ENCODE measurements at regions not wholly inside any gene's neighbourhood (a gene's known extent, or its start where the extent isn't known, plus 50 kb on each side); places are given as distances from the start of the nearest gene placed in this dataset.

DNA sequence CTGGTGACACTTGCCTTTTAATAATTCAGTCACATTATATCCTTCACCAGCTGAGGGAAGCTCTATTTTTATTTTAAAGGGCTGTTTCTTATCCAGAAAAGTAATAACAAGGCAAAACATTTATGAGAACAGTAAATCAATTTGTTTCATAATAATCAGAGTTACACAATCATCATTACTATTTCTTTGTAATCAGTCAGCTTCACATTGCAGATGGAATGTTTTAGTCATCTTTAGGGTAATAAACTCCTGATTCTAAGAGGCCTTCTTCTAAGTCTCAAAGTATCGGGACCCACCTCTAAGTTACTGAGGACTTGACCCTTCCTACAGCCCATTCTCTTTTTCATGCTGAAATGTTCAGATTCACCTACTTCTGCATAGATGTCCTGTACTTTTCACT, 298.3 kb upstream of the TGFBR2 start:
- TF ChIP-seq JUNB (IDR thresholded peaks at IDR 0.05; ENCODE audit: unreplicated experiment), result no peak
- no peak for TF ChIP-seq EZH2 (IDR thresholded peaks at IDR 0.05; ENCODE audit: low read depth, unreplicated experiment)
- no peak for TF ChIP-seq ZNF331 (CRISPR knock-in tag; IDR thresholded peaks at IDR 0.05; ENCODE audit: low read depth)
- no peak for TF ChIP-seq POLR2AphosphoS5 (IDR thresholded peaks at IDR 0.05; ENCODE audit: low read depth)
- TF ChIP-seq EZH2phosphoT487 (IDR thresholded peaks at IDR 0.05; ENCODE audit: unreplicated experiment), result no peak
- TF ChIP-seq, protein P1, sequence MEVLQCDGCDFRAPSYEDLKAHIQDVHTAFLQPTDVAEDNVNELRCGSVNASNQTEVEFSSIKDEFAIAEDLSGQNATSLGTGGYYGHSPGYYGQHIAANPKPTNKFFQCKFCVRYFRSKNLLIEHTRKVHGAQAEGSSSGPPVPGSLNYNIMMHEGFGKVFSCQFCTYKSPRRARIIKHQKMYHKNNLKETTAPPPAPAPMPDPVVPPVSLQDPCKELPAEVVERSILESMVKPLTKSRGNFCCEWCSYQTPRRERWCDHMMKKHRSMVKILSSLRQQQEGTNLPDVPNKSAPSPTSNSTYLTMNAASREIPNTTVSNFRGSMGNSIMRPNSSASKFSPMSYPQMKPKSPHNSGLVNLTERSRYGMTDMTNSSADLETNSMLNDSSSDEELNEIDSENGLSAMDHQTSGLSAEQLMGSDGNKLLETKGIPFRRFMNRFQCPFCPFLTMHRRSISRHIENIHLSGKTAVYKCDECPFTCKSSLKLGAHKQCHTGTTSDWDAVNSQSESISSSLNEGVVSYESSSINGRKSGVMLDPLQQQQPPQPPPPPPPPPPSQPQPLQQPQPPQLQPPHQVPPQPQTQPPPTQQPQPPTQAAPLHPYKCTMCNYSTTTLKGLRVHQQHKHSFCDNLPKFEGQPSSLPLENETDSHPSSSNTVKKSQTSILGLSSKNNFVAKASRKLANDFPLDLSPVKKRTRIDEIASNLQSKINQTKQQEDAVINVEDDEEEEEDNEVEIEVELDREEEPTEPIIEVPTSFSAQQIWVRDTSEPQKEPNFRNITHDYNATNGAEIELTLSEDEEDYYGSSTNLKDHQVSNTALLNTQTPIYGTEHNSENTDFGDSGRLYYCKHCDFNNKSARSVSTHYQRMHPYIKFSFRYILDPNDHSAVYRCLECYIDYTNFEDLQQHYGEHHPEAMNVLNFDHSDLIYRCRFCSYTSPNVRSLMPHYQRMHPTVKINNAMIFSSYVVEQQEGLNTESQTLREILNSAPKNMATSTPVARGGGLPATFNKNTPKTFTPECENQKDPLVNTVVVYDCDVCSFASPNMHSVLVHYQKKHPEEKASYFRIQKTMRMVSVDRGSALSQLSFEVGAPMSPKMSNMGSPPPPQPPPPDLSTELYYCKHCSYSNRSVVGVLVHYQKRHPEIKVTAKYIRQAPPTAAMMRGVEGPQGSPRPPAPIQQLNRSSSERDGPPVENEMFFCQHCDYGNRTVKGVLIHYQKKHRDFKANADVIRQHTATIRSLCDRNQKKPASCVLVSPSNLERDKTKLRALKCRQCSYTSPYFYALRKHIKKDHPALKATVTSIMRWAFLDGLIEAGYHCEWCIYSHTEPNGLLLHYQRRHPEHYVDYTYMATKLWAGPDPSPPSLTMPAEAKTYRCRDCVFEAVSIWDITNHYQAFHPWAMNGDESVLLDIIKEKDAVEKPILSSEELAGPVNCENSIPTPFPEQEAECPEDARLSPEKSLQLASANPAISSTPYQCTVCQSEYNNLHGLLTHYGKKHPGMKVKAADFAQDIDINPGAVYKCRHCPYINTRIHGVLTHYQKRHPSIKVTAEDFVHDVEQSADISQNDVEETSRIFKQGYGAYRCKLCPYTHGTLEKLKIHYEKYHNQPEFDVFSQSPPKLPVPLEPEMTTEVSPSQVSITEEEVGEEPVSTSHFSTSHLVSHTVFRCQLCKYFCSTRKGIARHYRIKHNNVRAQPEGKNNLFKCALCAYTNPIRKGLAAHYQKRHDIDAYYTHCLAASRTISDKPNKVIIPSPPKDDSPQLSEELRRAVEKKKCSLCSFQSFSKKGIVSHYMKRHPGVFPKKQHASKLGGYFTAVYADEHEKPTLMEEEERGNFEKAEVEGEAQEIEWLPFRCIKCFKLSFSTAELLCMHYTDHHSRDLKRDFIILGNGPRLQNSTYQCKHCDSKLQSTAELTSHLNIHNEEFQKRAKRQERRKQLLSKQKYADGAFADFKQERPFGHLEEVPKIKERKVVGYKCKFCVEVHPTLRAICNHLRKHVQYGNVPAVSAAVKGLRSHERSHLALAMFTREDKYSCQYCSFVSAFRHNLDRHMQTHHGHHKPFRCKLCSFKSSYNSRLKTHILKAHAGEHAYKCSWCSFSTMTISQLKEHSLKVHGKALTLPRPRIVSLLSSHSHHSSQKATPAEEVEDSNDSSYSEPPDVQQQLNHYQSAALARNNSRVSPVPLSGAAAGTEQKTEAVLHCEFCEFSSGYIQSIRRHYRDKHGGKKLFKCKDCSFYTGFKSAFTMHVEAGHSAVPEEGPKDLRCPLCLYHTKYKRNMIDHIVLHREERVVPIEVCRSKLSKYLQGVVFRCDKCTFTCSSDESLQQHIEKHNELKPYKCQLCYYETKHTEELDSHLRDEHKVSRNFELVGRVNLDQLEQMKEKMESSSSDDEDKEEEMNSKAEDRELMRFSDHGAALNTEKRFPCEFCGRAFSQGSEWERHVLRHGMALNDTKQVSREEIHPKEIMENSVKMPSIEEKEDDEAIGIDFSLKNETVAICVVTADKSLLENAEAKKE (CRISPR knock-in tag; IDR thresholded peaks at IDR 0.05), result no peak
- no peak for TF ChIP-seq NANOG (IDR thresholded peaks at IDR 0.05; ENCODE audit: borderline replicate concordance)
- TF ChIP-seq STAT1 (IDR thresholded peaks at IDR 0.05; ENCODE audit: unreplicated experiment), result no peak
- no peak for TF ChIP-seq CREB1 (CRISPR knock-in tag; IDR thresholded peaks at IDR 0.05; ENCODE audit: low read depth)
- TF ChIP-seq ZNF114 (CRISPR knock-in tag; IDR thresholded peaks at IDR 0.05), result no peak
- TF ChIP-seq, protein P2, sequence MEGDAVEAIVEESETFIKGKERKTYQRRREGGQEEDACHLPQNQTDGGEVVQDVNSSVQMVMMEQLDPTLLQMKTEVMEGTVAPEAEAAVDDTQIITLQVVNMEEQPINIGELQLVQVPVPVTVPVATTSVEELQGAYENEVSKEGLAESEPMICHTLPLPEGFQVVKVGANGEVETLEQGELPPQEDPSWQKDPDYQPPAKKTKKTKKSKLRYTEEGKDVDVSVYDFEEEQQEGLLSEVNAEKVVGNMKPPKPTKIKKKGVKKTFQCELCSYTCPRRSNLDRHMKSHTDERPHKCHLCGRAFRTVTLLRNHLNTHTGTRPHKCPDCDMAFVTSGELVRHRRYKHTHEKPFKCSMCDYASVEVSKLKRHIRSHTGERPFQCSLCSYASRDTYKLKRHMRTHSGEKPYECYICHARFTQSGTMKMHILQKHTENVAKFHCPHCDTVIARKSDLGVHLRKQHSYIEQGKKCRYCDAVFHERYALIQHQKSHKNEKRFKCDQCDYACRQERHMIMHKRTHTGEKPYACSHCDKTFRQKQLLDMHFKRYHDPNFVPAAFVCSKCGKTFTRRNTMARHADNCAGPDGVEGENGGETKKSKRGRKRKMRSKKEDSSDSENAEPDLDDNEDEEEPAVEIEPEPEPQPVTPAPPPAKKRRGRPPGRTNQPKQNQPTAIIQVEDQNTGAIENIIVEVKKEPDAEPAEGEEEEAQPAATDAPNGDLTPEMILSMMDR (conservative IDR thresholded peaks at IDR 0.05; ENCODE audit: low read depth in 2 of 2), result no peak
- Histone ChIP-seq H3K27ac (ENCODE audit: low read depth) (no peak overlapping the region), H2AFZ (no peak overlapping the region), H4K20me1 (replicated peaks; ENCODE audit: insufficient read depth) (no peaks in the 10 kb centered on the region), H3K27me3 (ENCODE audit: insufficient read depth) (no peaks in the 10 kb centered on the region), H3F3A (replicated peaks; ENCODE audit: low read depth) (no peaks in the 10 kb centered on the region), H3K4me2 (no peak overlapping the region), H3K9me2 (ENCODE audit: insufficient read depth) (peaks cover 3% of the 10 kb centered on the region; the same call in 1 of the 2 replicates), H3K4me3 (no peak overlapping the region), H3K36me3 (ENCODE audit: insufficient read depth) (no peaks in the 10 kb centered on the region), H3K4me1 (ENCODE audit: insufficient read depth) (no peaks in the 10 kb centered on the region), H3K79me2 (replicated peaks; ENCODE audit: insufficient read depth) (no peaks in the 10 kb centered on the region)
- peaks cover 6% of the 10 kb centered on the region for H3K9me3 Mint-ChIP-seq
- no peak overlapping the region for H3K4me3 Mint-ChIP-seq
- no peak for DNase-seq (ENCODE audit: low spot score)
- H3K36me3 Mint-ChIP-seq (ENCODE audit: low read depth), result peaks cover 4% of the 10 kb centered on the region; the same call in 2 of the 3 replicates
- no peaks in the 10 kb centered on the region for H3K4me1 Mint-ChIP-seq
- ATAC-seq, result no peak
- no peaks in the 10 kb centered on the region for H3K27me3 Mint-ChIP-seq (ENCODE audit: insufficient read depth, low read depth, poor library complexity)
- no peak overlapping the region for H3K27ac Mint-ChIP-seq

All from GM23338 (cell line).